Gastroesophageal sphincter (tissue), 4 donors: ENCODE measurements at regions not wholly inside any gene's neighbourhood (a gene's known extent, or its start where the extent isn't known, plus 50 kb on each side); places are given as distances from the start of the nearest gene placed in this dataset.

Experiments used
- ATAC-seq: fragments of 150-250 bp; one replicate; pipeline ENCODE4 v1.9.1; 2016; ENCODE audit warnings: mild to moderate bottlenecking, moderate library complexity
- H3K27ac ChIP-seq, 4 donors: fragments of 200-600 bp; sonication (generic) in 3 of 4; 1 replicate in 3 of 4; 2 replicates in 1 of 4; pipeline ENCODE4 v1.5.1; 2016 to 2019
- H3K27me3 ChIP-seq: fragments of 200-600 bp; sonication (generic); one replicate; pipeline ENCODE4 v1.5.1; 2019
- H3K36me3 ChIP-seq, 2 donors: fragments of 200-600 bp; sonication (generic); one replicate each; pipeline ENCODE4 v1.5.1; 2019; ENCODE audit warnings: control low read depth in 1 of 2
- H3K4me1 ChIP-seq, 3 donors: fragments of 200-600 bp; sonication (generic); 1 replicate in 2 of 3; 2 replicates in 1 of 3; pipeline ENCODE4 v1.5.1; 2016 to 2019; ENCODE audit warnings: control low read depth in 2 of 3
- H3K4me3 ChIP-seq, 2 donors: fragments of 200-600 bp; sonication (generic); one replicate each; pipeline ENCODE4 v1.5.1; 2019; ENCODE audit warnings: mild to moderate bottlenecking in 1 of 2, moderate library complexity in 1 of 2
- H3K9me3 ChIP-seq, 3 donors: fragments of 200-600 bp; sonication (generic); one replicate each; pipeline ENCODE4 v1.5.1; 2017 to 2019; ENCODE audit warnings: control low read depth in 2 of 3
- EP300 ChIP-seq: sonication (generic); formaldehyde crosslinking; IDR thresholded peaks from one replicate; pipeline ENCODE4 v1.6.1; 2017; ENCODE audit warnings: antibody characterized with exemption, mild to moderate bottlenecking
- POLR2A ChIP-seq, 2 donors: fragments of 450-650 bp; IDR thresholded peaks; one replicate each; pipeline ENCODE4 v1.6.1; 2017; ENCODE audit warnings: antibody characterized with exemption in 2 of 2, mild to moderate bottlenecking in 2 of 2, moderate library complexity in 1 of 2
- POLR2AphosphoS5 ChIP-seq: sonication (generic); formaldehyde crosslinking; IDR thresholded peaks from one replicate; pipeline ENCODE4 v1.6.1; 2017; ENCODE audit warnings: antibody characterized with exemption
- WGBS, 2 donors: methylation state at CpG; one replicate each; pipeline ENCODE4 v1.1.5; 2018; ENCODE audit warnings: low coverage in 1 of 2; 5-methylcytosine and 5-hydroxymethylcytosine counted together
- TF ChIP-seq, protein P1 (sequence below), 4 experiments: fragments of 200-600 bp in 2 of 4; fragments of 450-650 bp in 2 of 4; sonication (generic) in 1 of 4; IDR thresholded peaks; one replicate each; pipeline ENCODE4 v1.5.1; 2017 to 2019; ENCODE audit warnings: antibody characterized with exemption in 4 of 4, mild to moderate bottlenecking in 2 of 4, moderate library complexity in 2 of 4

GRCh38 chrX:4670606-4671005, 957.2 kb upstream of the PRKX start:
- Histone ChIP-seq H3K9me3 (no peaks in the 10 kb centered on the region), H3K27me3 (no peaks in the 10 kb centered on the region), H3K36me3 (no peaks in the 10 kb centered on the region), H3K4me3 (no peak overlapping the region), H3K27ac (no peak overlapping the region), H3K4me1 (no peaks in the 10 kb centered on the region)
- TF ChIP-seq POLR2A (IDR thresholded peaks at IDR 0.05) = no peak
- TF ChIP-seq POLR2AphosphoS5 = no peak
- TF ChIP-seq, protein P1, sequence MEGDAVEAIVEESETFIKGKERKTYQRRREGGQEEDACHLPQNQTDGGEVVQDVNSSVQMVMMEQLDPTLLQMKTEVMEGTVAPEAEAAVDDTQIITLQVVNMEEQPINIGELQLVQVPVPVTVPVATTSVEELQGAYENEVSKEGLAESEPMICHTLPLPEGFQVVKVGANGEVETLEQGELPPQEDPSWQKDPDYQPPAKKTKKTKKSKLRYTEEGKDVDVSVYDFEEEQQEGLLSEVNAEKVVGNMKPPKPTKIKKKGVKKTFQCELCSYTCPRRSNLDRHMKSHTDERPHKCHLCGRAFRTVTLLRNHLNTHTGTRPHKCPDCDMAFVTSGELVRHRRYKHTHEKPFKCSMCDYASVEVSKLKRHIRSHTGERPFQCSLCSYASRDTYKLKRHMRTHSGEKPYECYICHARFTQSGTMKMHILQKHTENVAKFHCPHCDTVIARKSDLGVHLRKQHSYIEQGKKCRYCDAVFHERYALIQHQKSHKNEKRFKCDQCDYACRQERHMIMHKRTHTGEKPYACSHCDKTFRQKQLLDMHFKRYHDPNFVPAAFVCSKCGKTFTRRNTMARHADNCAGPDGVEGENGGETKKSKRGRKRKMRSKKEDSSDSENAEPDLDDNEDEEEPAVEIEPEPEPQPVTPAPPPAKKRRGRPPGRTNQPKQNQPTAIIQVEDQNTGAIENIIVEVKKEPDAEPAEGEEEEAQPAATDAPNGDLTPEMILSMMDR (IDR thresholded peaks at IDR 0.05) = no peak
- no peak for TF ChIP-seq EP300
- ATAC-seq = no peak
- 83 to 84% methylated on average over 1 to 2 of the region's 5 CpGs for WGBS, 2 donors

DNA sequence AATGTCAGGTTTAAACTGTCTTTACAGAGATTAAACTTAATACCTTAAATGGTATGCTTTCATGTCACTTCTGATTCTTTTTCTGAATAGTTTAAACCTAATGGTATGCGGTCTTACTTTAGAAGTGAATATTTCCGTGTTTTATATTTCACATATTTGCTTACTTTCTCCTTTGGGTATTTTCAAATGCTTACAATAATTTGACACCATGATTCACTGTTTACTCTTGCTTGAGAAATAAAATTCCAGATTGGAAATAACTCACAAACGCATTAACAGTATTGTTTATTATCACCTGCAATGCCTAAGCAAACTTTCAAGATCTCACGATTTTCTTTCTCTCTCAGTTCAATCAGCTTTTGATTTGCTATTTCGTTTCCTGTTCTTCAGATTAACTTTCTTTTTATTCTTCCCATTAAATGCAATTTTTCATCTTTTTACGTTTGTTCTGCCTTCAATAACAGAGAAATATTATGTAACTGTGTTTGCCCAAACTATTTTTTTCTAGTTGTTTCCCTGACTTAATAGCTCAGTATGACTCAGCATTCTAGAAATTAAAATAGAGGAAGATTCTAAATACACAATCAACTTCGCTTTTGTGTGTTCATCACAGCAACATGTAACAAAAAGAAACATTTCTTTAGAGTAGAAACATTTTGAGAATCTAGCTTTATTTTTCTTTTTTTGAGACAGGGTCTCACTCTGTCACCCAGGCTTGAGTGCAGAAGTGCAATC, 955.5 kb upstream of the PRKX start:
- no peaks in the 10 kb centered on the region for H3K4me1 ChIP-seq
- H3K36me3 ChIP-seq = no peaks in the 10 kb centered on the region
- no peaks in the 10 kb centered on the region for H3K9me3 ChIP-seq
- H3K27me3 ChIP-seq = no peaks in the 10 kb centered on the region
- TF ChIP-seq POLR2AphosphoS5 (no peak), EP300 (no peak), POLR2A (IDR thresholded peaks at IDR 0.05) (no peak)
- TF ChIP-seq, protein P1 (IDR thresholded peaks at IDR 0.05) = no peak
- 63 to 69% methylated on average over 7 of the region's 7 CpGs for WGBS, 2 donors
- ATAC-seq = no peak
- H3K27ac ChIP-seq = no peak overlapping the region
- no peak overlapping the region for H3K4me3 ChIP-seq

DNA sequence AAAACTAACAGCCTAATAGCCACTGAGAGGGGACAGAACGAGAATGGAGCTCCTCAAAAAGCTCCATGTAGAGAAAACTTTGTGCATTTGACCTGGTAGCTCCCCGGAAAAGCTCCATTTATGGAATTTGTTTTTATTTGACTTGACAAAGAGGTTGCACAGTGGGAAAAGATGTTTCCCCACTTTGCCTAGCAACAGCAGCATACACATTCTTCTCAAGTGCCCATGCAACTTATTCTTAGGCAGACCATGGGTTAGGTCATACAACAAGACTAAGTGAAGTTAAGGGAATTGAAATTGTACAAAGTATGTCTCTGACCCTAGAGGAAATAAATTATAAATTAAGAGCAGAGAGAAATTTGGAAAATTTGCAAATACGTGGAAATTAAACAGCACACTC, 949.6 kb upstream of the PRKX start:
- no peak for ATAC-seq

GRCh38 chrX:4661771-4662170, 948.3 kb upstream of the PRKX start:
- ATAC-seq = no peak
- WGBS, 2 donors = 79 to 82% methylated on average over 5 of the region's 5 CpGs

More for the DNA sequence above, 949.6 kb upstream of the PRKX start:
- H3K36me3 ChIP-seq = no peaks in the 10 kb centered on the region
- no peaks in the 10 kb centered on the region for H3K27me3 ChIP-seq
- H3K9me3 ChIP-seq = no peaks in the 10 kb centered on the region
- H3K4me1 ChIP-seq = no peaks in the 10 kb centered on the region
- H3K4me3 ChIP-seq = no peak overlapping the region
- no peak for TF ChIP-seq POLR2A (IDR thresholded peaks at IDR 0.05)
- H3K27ac ChIP-seq = no peak overlapping the region
- WGBS, 2 donors = 69 to 77% methylated on average over 2 to 3 of the region's 3 CpGs

GRCh38 chrX:4656419-4656818, 943.0 kb upstream of the PRKX start:
- Histone ChIP-seq H3K27me3 (no peaks in the 10 kb centered on the region), H3K4me1 (no peaks in the 10 kb centered on the region), H3K36me3 (no peaks in the 10 kb centered on the region), H3K27ac (no peak overlapping the region), H3K4me3 (no peak overlapping the region), H3K9me3 (no peaks in the 10 kb centered on the region)
- WGBS, 2 donors = 60 to 77% methylated on average over 1 to 6 of the region's 6 CpGs
- no peak for ATAC-seq
- TF ChIP-seq EP300 (no peak), POLR2AphosphoS5 (no peak), POLR2A (IDR thresholded peaks at IDR 0.05) (no peak)
- TF ChIP-seq, protein P1 (IDR thresholded peaks at IDR 0.05) = no peak

More at GRCh38 chrX:4661771-4662170, 948.3 kb upstream of the PRKX start:
- Histone ChIP-seq H3K4me3 (no peak overlapping the region), H3K27me3 (no peaks in the 10 kb centered on the region), H3K4me1 (no peaks in the 10 kb centered on the region), H3K36me3 (no peaks in the 10 kb centered on the region), H3K9me3 (no peaks in the 10 kb centered on the region), H3K27ac (no peak overlapping the region)
- TF ChIP-seq, protein P1 (IDR thresholded peaks at IDR 0.05) = no peak
- no peak for TF ChIP-seq POLR2AphosphoS5
